CD8-positive, alpha-beta memory T cell (primary cell): ENCODE measurements at regions not wholly inside any gene's neighbourhood (a gene's known extent, or its start where the extent isn't known, plus 50 kb on each side); places are given as distances from the start of the nearest gene placed in this dataset.
"Not testable (repeated sequence)": the region's sequence is repeated elsewhere in the genome, so short reads cannot be mapped to it uniquely, and the experiment has no call there.

Source experiments
- CTCF ChIA-PET: fragments of 350-600 bp; sonication (Branson Sonifier 250); formaldehyde crosslinking; loops from one replicate; lab custom pipeline; 2021; ENCODE audit warnings: antibody characterized with exemption; lab: Charles Lee
- POLR2A ChIA-PET: fragments of 350-600 bp; sonication (Branson Sonifier 250); formaldehyde crosslinking; loops from one replicate; lab custom pipeline; 2021; ENCODE audit warnings: antibody characterized with exemption; lab: Charles Lee
- DNase-seq, 5 donors: peaks; one replicate each; pipeline versions ENCODE4 v3.0.0 to v3.0.0-alpha.2; 2020 to 2022; ENCODE audit warnings: mixed read lengths in 1 of 5
- H3K27ac ChIP-seq: one replicate; pipeline ENCODE4 v1.7.0; 2013; ENCODE audit warnings: low read depth, mild to moderate bottlenecking, low read length, moderate library complexity
- H3K27me3 ChIP-seq: 2 replicates; pipeline ENCODE4 v1.7.0; 2013; ENCODE audit warnings: low read length, mild to moderate bottlenecking; ENCODE audit not compliant: insufficient read depth, poor library complexity, severe bottlenecking
- H3K36me3 ChIP-seq: 2 replicates; pipeline ENCODE4 v1.7.0; 2013; ENCODE audit warnings: mild to moderate bottlenecking, low read length, moderate library complexity; ENCODE audit not compliant: insufficient read depth
- H3K4me1 ChIP-seq: 2 replicates; pipeline ENCODE4 v1.7.0; 2013; ENCODE audit warnings: mild to moderate bottlenecking, low read length, moderate library complexity; ENCODE audit not compliant: insufficient read depth
- H3K4me3 ChIP-seq: 2 replicates; pipeline ENCODE4 v1.7.0; 2013; ENCODE audit warnings: mild to moderate bottlenecking, low read length
- H3K9me3 ChIP-seq: 2 replicates; pipeline ENCODE4 v1.7.0; 2013; ENCODE audit warnings: mild to moderate bottlenecking, low read length
- H3K27ac Mint-ChIP-seq, 8 donors: one replicate each; pipeline ENCODE4 v1.8.0; 2020 to 2021; ENCODE audit warnings: mixed read lengths in 8 of 8, mild to moderate bottlenecking in 6 of 8, inconsistent platforms in 3 of 8, moderate library complexity in 3 of 8
- H3K27me3 Mint-ChIP-seq, 2 donors: one replicate each; pipeline ENCODE4 v1.8.0; 2020 to 2021; ENCODE audit warnings: mixed read lengths in 2 of 2, mild to moderate bottlenecking in 1 of 2, moderate library complexity in 1 of 2
- H3K36me3 Mint-ChIP-seq, 3 donors: one replicate each; pipeline ENCODE4 v1.8.0; 2020 to 2021; ENCODE audit warnings: mixed read lengths in 3 of 3, inconsistent platforms in 1 of 3, mild to moderate bottlenecking in 1 of 3
- H3K4me1 Mint-ChIP-seq, 3 donors: one replicate each; pipeline ENCODE4 v1.8.0; 2020 to 2021; ENCODE audit warnings: mixed read lengths in 3 of 3, inconsistent platforms in 1 of 3, mild to moderate bottlenecking in 1 of 3
- H3K4me3 Mint-ChIP-seq, 7 donors: one replicate each; pipeline ENCODE4 v1.8.0; 2020 to 2021; ENCODE audit warnings: mixed read lengths in 7 of 7, mild to moderate bottlenecking in 6 of 7, moderate library complexity in 4 of 7, inconsistent platforms in 2 of 7
- H3K9me3 Mint-ChIP-seq, 5 donors: one replicate each; pipeline ENCODE4 v1.8.0; 2020 to 2022; ENCODE audit warnings: mixed read lengths in 5 of 5, mild to moderate bottlenecking in 3 of 5, moderate library complexity in 2 of 5, inconsistent platforms in 1 of 5

GRCh38 chr2:210730672-210731071 lies 174.3 kb downstream of the CPS1 start:
- Histone ChIP-seq H3K27ac (no peak overlapping the region), H3K4me3 (no peak overlapping the region), H3K4me1 (no peaks in the 10 kb centered on the region), H3K9me3 (no peaks in the 10 kb centered on the region), H3K36me3 (no peaks in the 10 kb centered on the region), H3K27me3 (no peaks in the 10 kb centered on the region)
- H3K4me3 Mint-ChIP-seq: no peak overlapping the region
- H3K36me3 Mint-ChIP-seq: no peaks in the 10 kb centered on the region
- ChIA-PET POLR2A (no interaction called here), CTCF (no interaction called here)
- no peaks in the 10 kb centered on the region for H3K27me3 Mint-ChIP-seq
- no peak overlapping the region for H3K27ac Mint-ChIP-seq
- peaks cover 0 to 3% (median 0%) of the 10 kb centered on the region in 5 donors for H3K9me3 Mint-ChIP-seq
- no peaks in the 10 kb centered on the region for H3K4me1 Mint-ChIP-seq
- DNase-seq: no peak

- H3K27me3 Mint-ChIP-seq, H3K36me3 Mint-ChIP-seq, H3K27me3 ChIP-seq, H3K9me3 ChIP-seq, H3K4me1 ChIP-seq, H3K27ac ChIP-seq, H3K27ac Mint-ChIP-seq, CTCF ChIA-PET, H3K4me3 ChIP-seq, H3K9me3 Mint-ChIP-seq, H3K4me1 Mint-ChIP-seq, H3K4me3 Mint-ChIP-seq, DNase-seq, POLR2A ChIA-PET, H3K36me3 ChIP-seq: not testable (repeated sequence)
These were observed 190.4 kb downstream of the CPS1 start for GRCh38 chr2:210746826-210747225.

GRCh38 chr2:210752532-210752931 lies 196.1 kb downstream of the CPS1 start:
- no peak overlapping the region for H3K4me3 Mint-ChIP-seq
- ChIA-PET CTCF (no interaction called here), POLR2A (no interaction called here)
- no peaks in the 10 kb centered on the region for H3K4me1 Mint-ChIP-seq
- H3K4me3 ChIP-seq: no peak overlapping the region
- no peaks in the 10 kb centered on the region for H3K4me1 ChIP-seq
- peaks cover 0 to 3% (median 0%) of the 10 kb centered on the region in 5 donors for H3K9me3 Mint-ChIP-seq
- no peaks in the 10 kb centered on the region for H3K9me3 ChIP-seq
- no peaks in the 10 kb centered on the region for H3K36me3 ChIP-seq
- no peaks in the 10 kb centered on the region for H3K36me3 Mint-ChIP-seq
- no peak for DNase-seq
- H3K27me3 Mint-ChIP-seq: no peaks in the 10 kb centered on the region
- H3K27ac Mint-ChIP-seq: no peak overlapping the region
- H3K27me3 ChIP-seq: no peaks in the 10 kb centered on the region
- H3K27ac ChIP-seq: no peak overlapping the region

DNA sequence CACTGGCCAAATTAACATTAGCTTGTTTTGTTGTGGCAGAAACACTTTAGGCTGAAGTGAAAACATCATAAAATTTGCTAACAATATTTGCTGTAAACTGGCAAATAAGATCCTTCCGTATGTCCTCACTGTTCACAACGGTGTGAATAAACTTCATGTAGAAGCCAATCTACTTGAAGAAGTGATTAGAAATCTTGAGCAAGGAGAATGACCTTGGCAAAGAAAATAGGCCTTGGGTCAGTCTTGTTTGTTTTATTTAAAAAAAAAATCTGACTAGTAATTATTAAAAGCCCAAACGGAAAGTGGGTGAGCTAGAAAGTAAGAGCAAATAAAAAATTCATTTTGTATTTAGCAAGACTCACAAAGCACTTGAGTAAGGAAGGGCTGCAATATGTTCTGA lies 197.0 kb downstream of the CPS1 start:
- CTCF ChIA-PET: no interaction called here
- Mint-ChIP-seq H3K27ac (no peak overlapping the region), H3K4me3 (no peak overlapping the region), H3K9me3 (peaks cover 0 to 3% (median 0%) of the 10 kb centered on the region in 5 donors), H3K36me3 (no peaks in the 10 kb centered on the region), H3K4me1 (no peaks in the 10 kb centered on the region), H3K27me3 (no peaks in the 10 kb centered on the region)
- POLR2A ChIA-PET: no interaction called here
- Histone ChIP-seq H3K4me3 (no peak overlapping the region), H3K9me3 (no peaks in the 10 kb centered on the region), H3K27ac (no peak overlapping the region), H3K36me3 (no peaks in the 10 kb centered on the region), H3K4me1 (no peaks in the 10 kb centered on the region), H3K27me3 (no peaks in the 10 kb centered on the region)
- no peak for DNase-seq

DNA sequence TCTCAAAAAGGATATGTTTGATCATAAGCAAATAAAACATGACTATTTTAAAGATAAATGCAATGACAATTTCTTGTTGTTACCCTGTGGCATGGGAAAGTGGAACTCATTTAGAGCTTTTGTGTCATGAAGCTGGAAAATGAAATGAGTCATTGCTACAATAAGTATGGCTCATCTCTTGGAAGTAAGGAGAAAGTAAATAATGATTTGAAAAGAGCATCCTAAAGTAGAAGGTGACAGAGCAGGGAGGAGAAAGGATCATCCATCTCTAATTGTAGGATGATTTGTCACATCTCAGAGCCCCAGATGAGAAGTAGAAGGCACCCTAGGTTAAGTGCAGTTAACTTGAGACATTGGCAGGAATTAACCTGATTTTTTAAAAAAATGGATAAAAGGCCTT lies 200.5 kb downstream of the CPS1 start:
- POLR2A ChIA-PET: no interaction called here
- Histone ChIP-seq H3K36me3 (no peaks in the 10 kb centered on the region), H3K27ac (no peak overlapping the region), H3K4me1 (no peaks in the 10 kb centered on the region), H3K27me3 (no peaks in the 10 kb centered on the region), H3K9me3 (no peaks in the 10 kb centered on the region), H3K4me3 (no peak overlapping the region)
- Mint-ChIP-seq H3K4me3 (no peak overlapping the region), H3K4me1 (no peaks in the 10 kb centered on the region), H3K27ac (no peak overlapping the region), H3K9me3 (peaks cover 0 to 3% (median 0%) of the 10 kb centered on the region in 5 donors), H3K36me3 (no peaks in the 10 kb centered on the region), H3K27me3 (no peaks in the 10 kb centered on the region)
- CTCF ChIA-PET: no interaction called here
- no peak for DNase-seq

DNA sequence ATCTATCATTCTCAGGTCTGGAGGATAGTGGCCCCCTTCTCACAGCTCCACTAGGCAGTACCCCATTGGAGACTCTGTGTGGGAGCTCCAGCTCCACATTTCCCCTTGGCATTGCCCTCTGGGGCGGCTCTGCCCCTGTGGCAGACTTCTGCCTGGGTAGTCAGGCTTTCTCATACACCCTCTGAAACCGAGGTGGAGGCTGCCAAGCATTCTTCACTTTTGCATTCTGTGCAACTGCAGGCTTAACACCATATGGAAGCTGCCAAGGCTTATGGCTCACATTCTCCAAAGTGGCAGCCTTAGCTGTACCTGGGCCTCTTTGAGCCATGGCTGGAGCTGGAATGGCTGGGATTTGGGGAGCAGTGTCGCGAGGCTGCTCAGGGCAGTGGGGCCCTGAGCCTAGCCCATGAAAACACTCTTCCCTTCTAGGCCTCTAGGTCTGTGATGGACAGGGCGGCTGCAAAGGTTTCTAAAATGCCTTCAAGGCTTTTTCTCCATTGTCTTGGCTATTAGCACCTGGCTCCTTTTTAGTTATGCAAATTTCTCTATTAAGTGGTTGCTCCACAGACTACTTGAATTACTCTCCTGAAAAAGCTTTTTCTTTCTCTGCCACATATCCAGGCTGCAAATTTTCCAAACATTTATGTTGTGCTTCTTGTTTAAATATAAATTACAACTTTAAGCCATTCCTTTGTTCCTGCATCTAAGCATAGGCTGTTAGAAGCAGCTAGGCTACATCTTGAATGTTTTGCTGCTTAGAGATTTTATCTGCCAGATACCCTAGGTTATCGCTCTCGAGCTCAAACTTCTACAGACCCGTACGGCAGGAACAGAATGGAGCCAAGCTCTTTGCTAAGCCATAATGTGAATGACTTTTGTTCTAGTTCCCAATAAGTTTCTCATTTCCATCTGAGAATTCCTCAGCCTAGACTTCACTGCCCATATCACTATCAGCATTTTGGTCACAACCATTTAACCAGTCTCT lies 206.5 kb downstream of the CPS1 start:
- Histone ChIP-seq H3K9me3 (no peaks in the 10 kb centered on the region), H3K27me3 (no peaks in the 10 kb centered on the region), H3K27ac (no peak overlapping the region), H3K4me1 (no peaks in the 10 kb centered on the region), H3K4me3 (no peak overlapping the region), H3K36me3 (no peaks in the 10 kb centered on the region)
- no peak overlapping the region for H3K27ac Mint-ChIP-seq
- no peak for DNase-seq
- POLR2A ChIA-PET: no interaction called here
- peaks cover 0 to 5% (median 2%) of the 10 kb centered on the region in 5 donors for H3K9me3 Mint-ChIP-seq
- CTCF ChIA-PET: no interaction called here
- H3K27me3 Mint-ChIP-seq: no peaks in the 10 kb centered on the region
- no peaks in the 10 kb centered on the region for H3K4me1 Mint-ChIP-seq
- H3K36me3 Mint-ChIP-seq: no peaks in the 10 kb centered on the region
- H3K4me3 Mint-ChIP-seq: no peak overlapping the region

GRCh38 chr2:210768329-210768910 lies 212.0 kb downstream of the CPS1 start:
- Histone ChIP-seq H3K36me3 (no peaks in the 10 kb centered on the region), H3K27me3 (no peaks in the 10 kb centered on the region), H3K27ac (no peak overlapping the region), H3K4me3 (no peak overlapping the region), H3K4me1 (no peaks in the 10 kb centered on the region), H3K9me3 (no peaks in the 10 kb centered on the region)
- Mint-ChIP-seq H3K4me1 (no peaks in the 10 kb centered on the region), H3K9me3 (peaks cover 0 to 10% (median 3%) of the 10 kb centered on the region in 5 donors), H3K36me3 (no peaks in the 10 kb centered on the region), H3K27me3 (no peaks in the 10 kb centered on the region), H3K4me3 (no peak overlapping the region), H3K27ac (no peak overlapping the region)
- ChIA-PET CTCF (no interaction called here), POLR2A (no interaction called here)
- DNase-seq: no peak

DNA sequence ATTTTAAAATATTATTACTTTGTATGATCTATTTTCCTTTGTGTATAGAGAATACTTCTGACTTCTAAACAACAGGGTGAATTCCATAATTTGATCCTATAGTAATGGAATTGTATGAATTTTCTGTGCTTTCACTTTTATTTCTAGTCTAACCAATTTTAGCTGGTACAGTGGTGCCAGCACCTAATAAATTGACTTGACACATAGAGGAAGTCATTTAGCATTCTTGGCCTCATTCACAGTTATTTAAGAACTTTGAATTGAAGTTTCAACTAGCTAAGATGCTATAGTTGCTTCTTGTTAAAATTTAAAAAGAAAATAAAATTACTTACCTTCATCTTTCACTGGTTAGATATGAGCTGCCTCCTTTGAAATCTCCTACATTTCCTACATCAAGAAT lies 220.4 kb downstream of the CPS1 start:
- ChIA-PET POLR2A (no interaction called here), CTCF (no interaction called here)
- no peak overlapping the region for H3K27ac Mint-ChIP-seq
- Histone ChIP-seq H3K4me3 (no peak overlapping the region), H3K27me3 (no peaks in the 10 kb centered on the region), H3K4me1 (no peaks in the 10 kb centered on the region), H3K36me3 (no peaks in the 10 kb centered on the region), H3K27ac (no peak overlapping the region), H3K9me3 (no peaks in the 10 kb centered on the region)
- H3K27me3 Mint-ChIP-seq: no peaks in the 10 kb centered on the region
- no peaks in the 10 kb centered on the region for H3K36me3 Mint-ChIP-seq
- no peak overlapping the region for H3K4me3 Mint-ChIP-seq
- DNase-seq: no peak
- H3K9me3 Mint-ChIP-seq: peaks cover 0 to 11% (median 0%) of the 10 kb centered on the region in 5 donors
- no peaks in the 10 kb centered on the region for H3K4me1 Mint-ChIP-seq
